ENCODE measurements at regions not wholly inside any gene's neighbourhood (a gene's known extent, or its start where the extent isn't known, plus 50 kb on each side); places are given as distances from the start of the nearest gene placed in this dataset.

- no peak overlapping the region for H2BK12ac ChIP-seq (ENCODE audit: low read depth, low read length)
- H2AFZ ChIP-seq (ENCODE audit: low read length), result no peak overlapping the region
- H3K79me1 ChIP-seq (ENCODE audit: low read depth, low read length), result no peaks in the 10 kb centered on the region
- no peak overlapping the region for H2BK5ac ChIP-seq (ENCODE audit: low read depth, low read length)
- H3K9me3 ChIP-seq (ENCODE audit: insufficient read depth in 2 of 2, low read depth in 1 of 2, low read length in 1 of 2), result no peaks in the 10 kb centered on the region
- no peak overlapping the region for H3K4me2 ChIP-seq (ENCODE audit: insufficient read depth in 1 of 2, low read depth in 2 of 2, low read length in 2 of 2)
- no peaks in the 10 kb centered on the region for H3K36me3 ChIP-seq (ENCODE audit: control insufficient read depth in 2 of 4, insufficient read depth in 4 of 4, low read length in 3 of 4)
- WGBS, 2 experiments (ENCODE audit: extremely low coverage in 1 of 2, insufficient coverage in 1 of 2, insufficient read length in 1 of 2, insufficient replicate concordance in 2 of 2, low coverage in 1 of 2, low lambda C conversion rate in 2 of 2, missing lambda C conversion rate in 1 of 2), result 87% methylated on average over 2 of the region's 2 CpGs; no CpG with 5 or more reads in 1 of the 2 experiments
- DNase-seq (ENCODE audit: low read depth in 1 of 2, low spot score in 2 of 2) (no peak), FAIRE-seq (no peak)
- H3K18ac ChIP-seq (ENCODE audit: extremely low read depth, low read length), result no peak overlapping the region
- no peak overlapping the region for H2AK5ac ChIP-seq (ENCODE audit: low read depth, low read length)
- H4K5ac ChIP-seq (ENCODE audit: insufficient read length, low read depth, low read length), result no peak overlapping the region
- no peaks in the 10 kb centered on the region for H3K4me1 ChIP-seq (replicated peaks in 1 of 4; ENCODE audit: control insufficient read depth in 3 of 4, insufficient read depth in 4 of 4, low read length in 3 of 4)
- no peak overlapping the region for H4K91ac ChIP-seq (replicated peaks; ENCODE audit: insufficient read length, low read length)
- no peak overlapping the region for H3K23ac ChIP-seq (ENCODE audit: insufficient read length)
- ChIA-PET CTCF (ENCODE audit: partially characterized antibody) (interaction anchor here (0.5 kb wide), 1 partner anchor 18 kb away, joined by 3 read pairs; no protein-coding TSS in a partner anchor), POLR2A (ENCODE audit: partially characterized antibody) (no interaction called here)
- H3K23me2 ChIP-seq (ENCODE audit: low read depth, low read length), result no peaks in the 10 kb centered on the region; the same call in 1 of the 2 replicates
- no peaks in the 10 kb centered on the region for H3K27me3 ChIP-seq (replicated peaks in 1 of 4; ENCODE audit: control insufficient read depth in 3 of 4, extremely low read depth in 1 of 4, insufficient read depth in 3 of 4, low read length in 3 of 4)
- no peak overlapping the region for H3K9ac ChIP-seq (replicated peaks in 1 of 4; ENCODE audit: extremely low read depth in 1 of 4, low read depth in 3 of 4, low read length in 3 of 4)
- no peak overlapping the region for H2BK120ac ChIP-seq (replicated peaks; ENCODE audit: low read depth, low read length)
- H3K14ac ChIP-seq (ENCODE audit: insufficient read length), result no peak overlapping the region
- no peak overlapping the region for H3K27ac ChIP-seq (ENCODE audit: low read depth, low read length)
- H4K8ac ChIP-seq (ENCODE audit: extremely low read depth, insufficient read depth, low read length), result no peak overlapping the region
- H3K4ac ChIP-seq (replicated peaks; ENCODE audit: insufficient read length, low read depth, low read length), result no peak overlapping the region
- no peaks in the 10 kb centered on the region for H3K79me2 ChIP-seq (ENCODE audit: control insufficient read depth in 1 of 2, insufficient read depth in 2 of 2, low read length in 2 of 2)
- H3K56ac ChIP-seq (replicated peaks; ENCODE audit: insufficient read length, low read depth, low read length), result no peak overlapping the region
- H3K4me3 ChIP-seq (ENCODE audit: extremely low read depth in 1 of 4, insufficient read depth in 2 of 4, low read depth in 3 of 4, low read length in 4 of 4), result no peak overlapping the region
- no peak overlapping the region for H2BK20ac ChIP-seq (ENCODE audit: low read length)
- H2BK15ac ChIP-seq (ENCODE audit: low read length), result no peak overlapping the region
- H4K20me1 ChIP-seq (replicated peaks in 1 of 2; ENCODE audit: control insufficient read depth in 1 of 2, insufficient read depth in 2 of 2, low read length in 2 of 2), result no peaks in the 10 kb centered on the region
- no peak for TF ChIP-seq POLR2A (IDR thresholded peaks at IDR 0.05; ENCODE audit: control extremely low read depth in 1 of 2, low read depth in 2 of 2, low read length in 2 of 2)
- no peak for TF ChIP-seq GTF2F1 (IDR thresholded peaks at IDR 0.05; ENCODE audit: borderline replicate concordance, low read depth, low read length)
- no peak for TF ChIP-seq BACH1 (IDR thresholded peaks at IDR 0.05; ENCODE audit: low read length)
- TF ChIP-seq, protein P1, sequence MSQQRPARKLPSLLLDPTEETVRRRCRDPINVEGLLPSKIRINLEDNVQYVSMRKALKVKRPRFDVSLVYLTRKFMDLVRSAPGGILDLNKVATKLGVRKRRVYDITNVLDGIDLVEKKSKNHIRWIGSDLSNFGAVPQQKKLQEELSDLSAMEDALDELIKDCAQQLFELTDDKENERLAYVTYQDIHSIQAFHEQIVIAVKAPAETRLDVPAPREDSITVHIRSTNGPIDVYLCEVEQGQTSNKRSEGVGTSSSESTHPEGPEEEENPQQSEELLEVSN (IDR thresholded peaks at IDR 0.05), result no peak
- TF ChIP-seq NRF1 (IDR thresholded peaks at IDR 0.05; ENCODE audit: low read depth, low read length), result no peak
- TF ChIP-seq KDM1A (IDR thresholded peaks at IDR 0.05; ENCODE audit: borderline replicate concordance, low read length), result no peak
- no peak for TF ChIP-seq SIX5 (IDR thresholded peaks at IDR 0.05; ENCODE audit: low read depth, low read length)
- TF ChIP-seq CBX8 (IDR thresholded peaks at IDR 0.05; ENCODE audit: borderline replicate concordance, low read depth, low read length), result no peak
- TF ChIP-seq, protein P2, sequence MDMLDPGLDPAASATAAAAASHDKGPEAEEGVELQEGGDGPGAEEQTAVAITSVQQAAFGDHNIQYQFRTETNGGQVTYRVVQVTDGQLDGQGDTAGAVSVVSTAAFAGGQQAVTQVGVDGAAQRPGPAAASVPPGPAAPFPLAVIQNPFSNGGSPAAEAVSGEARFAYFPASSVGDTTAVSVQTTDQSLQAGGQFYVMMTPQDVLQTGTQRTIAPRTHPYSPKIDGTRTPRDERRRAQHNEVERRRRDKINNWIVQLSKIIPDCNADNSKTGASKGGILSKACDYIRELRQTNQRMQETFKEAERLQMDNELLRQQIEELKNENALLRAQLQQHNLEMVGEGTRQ (IDR thresholded peaks at IDR 0.05; ENCODE audit: low read length), result no peak
- no peak for TF ChIP-seq KDM5A (IDR thresholded peaks at IDR 0.05; ENCODE audit: low read length)
- TF ChIP-seq EP300 (IDR thresholded peaks at IDR 0.05; ENCODE audit: borderline replicate concordance in 1 of 2, low read depth in 2 of 2, low read length in 2 of 2), result no peak
- TF ChIP-seq SP1 (IDR thresholded peaks at IDR 0.05; ENCODE audit: low read depth, low read length), result no peak
- TF ChIP-seq RFX5 (IDR thresholded peaks at IDR 0.05; ENCODE audit: borderline replicate concordance, low read depth, low read length), result no peak
- TF ChIP-seq POU5F1 (IDR thresholded peaks at IDR 0.05; ENCODE audit: low read depth, low read length), result no peak
These were observed 93.1 kb upstream of the TMED7 start for GRCh38 chr5:115718927-115719326.
